Middle frontal gyrus (tissue), 1 donor: ENCODE measurements at regions not wholly inside any gene's neighbourhood (a gene's known extent, or its start where the extent isn't known, plus 50 kb on each side); places are given as distances from the start of the nearest gene placed in this dataset.

Experiments used
- DNase-seq: peaks from one replicate; pipeline ENCODE4 v3.0.0-alpha.2; 2015; ENCODE audit warnings: low spot score; ENCODE audit errors: extremely low spot score

GRCh38 chr16:86632206-86632605 lies 53.9 kb downstream of the FOXL1 start:
- no peak for DNase-seq

- DNase-seq: no peak
Observed at GRCh38 chr16:86632944-86633343, 54.6 kb downstream of the FOXL1 start.

- DNase-seq: no peak
Observed at GRCh38 chr16:86634292-86634691, 55.9 kb downstream of the FOXL1 start.

GRCh38 chr16:86635176-86635876 lies 57.0 kb downstream of the FOXL1 start:
- DNase-seq: no peak

- DNase-seq: no peak
Observed at GRCh38 chr16:86635926-86636325, 57.6 kb downstream of the FOXL1 start.

GRCh38 chr16:86637744-86638143 lies 59.4 kb downstream of the FOXL1 start:
- DNase-seq: no peak

GRCh38 chr16:86638642-86639041 lies 60.3 kb downstream of the FOXL1 start:
- no peak for DNase-seq

GRCh38 chr16:86639354-86639753 lies 61.0 kb downstream of the FOXL1 start:
- DNase-seq: no peak

- DNase-seq: no peak
Observed at GRCh38 chr16:86640265-86640843, 62.0 kb downstream of the FOXL1 start.

GRCh38 chr16:86642087-86642486 lies 63.7 kb downstream of the FOXL1 start:
- no peak for DNase-seq

- no peak for DNase-seq
Observed at GRCh38 chr16:86643671-86644070, 65.3 kb downstream of the FOXL1 start.

GRCh38 chr16:86647561-86647960 lies 69.2 kb downstream of the FOXL1 start:
- DNase-seq: no peak

- DNase-seq: no peak
Observed at GRCh38 chr16:86649875-86650274, 71.5 kb downstream of the FOXL1 start.

GRCh38 chr16:86651013-86651627 lies 72.8 kb downstream of the FOXL1 start:
- DNase-seq: no peak

GRCh38 chr16:86651823-86652222 lies 73.5 kb downstream of the FOXL1 start:
- no peak for DNase-seq

GRCh38 chr16:86653285-86654006 lies 75.1 kb downstream of the FOXL1 start:
- no peak for DNase-seq

GRCh38 chr16:86657972-86658371 lies 79.6 kb downstream of the FOXL1 start:
- DNase-seq: no peak

- DNase-seq: no peak
Observed at GRCh38 chr16:86660623-86661022, 82.3 kb downstream of the FOXL1 start.

- DNase-seq: no peak
Observed at GRCh38 chr16:86661706-86662105, 83.4 kb downstream of the FOXL1 start.

- DNase-seq: no peak
Observed at GRCh38 chr16:86662195-86662594, 83.8 kb downstream of the FOXL1 start.

GRCh38 chr16:86662740-86663139 lies 84.4 kb downstream of the FOXL1 start:
- no peak for DNase-seq
